ENCODE measurements at regions not wholly inside any gene's neighbourhood (a gene's known extent, or its start where the extent isn't known, plus 50 kb on each side); places are given as distances from the start of the nearest gene placed in this dataset.
"Not testable (repeated sequence)": the region's sequence is repeated elsewhere in the genome, so short reads cannot be mapped to it uniquely, and the experiment has no call there.

DNA sequence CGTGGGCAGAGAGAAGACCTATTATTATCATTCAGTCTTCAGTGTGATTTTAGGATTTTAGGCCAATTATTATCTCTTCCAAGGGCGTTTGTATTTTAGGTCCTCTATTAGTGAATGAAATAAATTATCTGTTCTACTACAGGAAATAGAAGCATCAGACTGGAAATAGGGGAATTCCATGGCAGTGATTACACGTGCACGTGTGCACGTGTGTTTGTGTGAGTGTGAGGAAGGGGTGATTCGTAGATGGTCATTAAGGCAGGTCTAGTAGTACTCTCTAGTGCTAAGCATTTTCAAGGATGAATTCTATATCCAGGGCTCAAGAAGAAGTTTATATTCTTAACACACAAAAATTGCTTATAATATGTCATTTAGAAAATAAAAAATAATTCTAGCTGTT is 623.2 kb downstream of the GATA3 start:
- no peak for DNase-seq
- TF ChIP-seq, protein P1, sequence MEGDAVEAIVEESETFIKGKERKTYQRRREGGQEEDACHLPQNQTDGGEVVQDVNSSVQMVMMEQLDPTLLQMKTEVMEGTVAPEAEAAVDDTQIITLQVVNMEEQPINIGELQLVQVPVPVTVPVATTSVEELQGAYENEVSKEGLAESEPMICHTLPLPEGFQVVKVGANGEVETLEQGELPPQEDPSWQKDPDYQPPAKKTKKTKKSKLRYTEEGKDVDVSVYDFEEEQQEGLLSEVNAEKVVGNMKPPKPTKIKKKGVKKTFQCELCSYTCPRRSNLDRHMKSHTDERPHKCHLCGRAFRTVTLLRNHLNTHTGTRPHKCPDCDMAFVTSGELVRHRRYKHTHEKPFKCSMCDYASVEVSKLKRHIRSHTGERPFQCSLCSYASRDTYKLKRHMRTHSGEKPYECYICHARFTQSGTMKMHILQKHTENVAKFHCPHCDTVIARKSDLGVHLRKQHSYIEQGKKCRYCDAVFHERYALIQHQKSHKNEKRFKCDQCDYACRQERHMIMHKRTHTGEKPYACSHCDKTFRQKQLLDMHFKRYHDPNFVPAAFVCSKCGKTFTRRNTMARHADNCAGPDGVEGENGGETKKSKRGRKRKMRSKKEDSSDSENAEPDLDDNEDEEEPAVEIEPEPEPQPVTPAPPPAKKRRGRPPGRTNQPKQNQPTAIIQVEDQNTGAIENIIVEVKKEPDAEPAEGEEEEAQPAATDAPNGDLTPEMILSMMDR (IDR thresholded peaks at IDR 0.05): no peak
- intact Hi-C loops (cut with micrococcal nuclease): no loop called here
- no peak for ATAC-seq
- peaks cover 10% of the 10 kb centered on the region for H3K27me3 Mint-ChIP-seq
- no peak overlapping the region for H3K4me3 Mint-ChIP-seq
- CTCF ChIA-PET: no interaction called here
- no peaks in the 10 kb centered on the region for H3K9me3 Mint-ChIP-seq
- POLR2A ChIA-PET: no interaction called here
- H3K27ac Mint-ChIP-seq: no peak overlapping the region
- no peaks in the 10 kb centered on the region for H3K36me3 Mint-ChIP-seq (ENCODE audit: low read depth)
- no peaks in the 10 kb centered on the region for H3K4me1 Mint-ChIP-seq (ENCODE audit: low read depth)

DNA sequence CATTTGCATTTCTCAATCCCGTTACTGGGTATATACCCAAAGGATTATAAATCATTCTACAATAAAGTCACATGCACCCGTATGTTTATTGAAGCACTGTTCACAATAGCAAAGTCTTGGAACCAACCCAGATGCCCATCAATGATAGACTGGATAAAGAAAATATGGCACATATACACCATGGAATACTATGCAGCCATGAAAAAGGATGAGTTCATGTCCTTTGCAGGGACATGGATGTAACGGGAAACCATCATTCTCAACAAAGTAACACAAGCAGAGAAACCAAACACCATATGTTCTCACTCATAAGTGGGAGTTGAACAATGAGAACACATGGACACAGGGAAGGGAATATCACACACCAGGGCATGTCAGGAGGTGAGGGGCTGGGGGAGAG is 630.4 kb downstream of the GATA3 start:
- intact Hi-C loops (cut with micrococcal nuclease); H3K27ac Mint-ChIP-seq; H3K4me3 Mint-ChIP-seq; CTCF ChIA-PET; DNase-seq; H3K27me3 Mint-ChIP-seq; H3K9me3 Mint-ChIP-seq; POLR2A ChIA-PET; H3K4me1 Mint-ChIP-seq (ENCODE audit: low read depth); H3K36me3 Mint-ChIP-seq (ENCODE audit: low read depth); ATAC-seq: not testable (repeated sequence)

DNA sequence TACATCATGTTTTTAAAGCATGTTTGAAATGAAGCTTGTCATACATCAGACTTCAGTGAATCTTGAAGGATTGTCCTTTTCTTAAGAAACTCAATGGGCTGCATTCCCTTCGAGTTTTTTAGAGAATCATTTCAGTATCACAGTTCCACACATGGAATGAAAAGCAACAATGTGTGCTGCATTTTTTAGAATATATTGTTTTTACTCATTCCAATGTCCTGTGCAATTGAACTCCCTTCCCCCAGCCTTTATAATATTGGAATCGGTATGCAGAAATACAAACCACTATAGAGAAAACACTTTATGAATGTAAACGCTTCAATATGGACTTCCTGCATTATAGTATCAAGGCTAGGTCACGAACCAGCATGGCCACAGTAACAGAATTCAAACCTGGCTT is 634.4 kb downstream of the GATA3 start:
- no peak overlapping the region for H3K4me3 Mint-ChIP-seq
- peaks cover 6% of the 10 kb centered on the region for H3K9me3 Mint-ChIP-seq
- no peak overlapping the region for H3K27ac Mint-ChIP-seq
- POLR2A ChIA-PET: no interaction called here
- intact Hi-C loops (cut with micrococcal nuclease): no loop called here
- ATAC-seq (no peak), DNase-seq (no peak)
- CTCF ChIA-PET: no interaction called here
- H3K4me1 Mint-ChIP-seq (ENCODE audit: low read depth): no peaks in the 10 kb centered on the region
- H3K27me3 Mint-ChIP-seq: no peaks in the 10 kb centered on the region
- no peaks in the 10 kb centered on the region for H3K36me3 Mint-ChIP-seq (ENCODE audit: low read depth)
- TF ChIP-seq, protein P1 (IDR thresholded peaks at IDR 0.05): no peak

DNA sequence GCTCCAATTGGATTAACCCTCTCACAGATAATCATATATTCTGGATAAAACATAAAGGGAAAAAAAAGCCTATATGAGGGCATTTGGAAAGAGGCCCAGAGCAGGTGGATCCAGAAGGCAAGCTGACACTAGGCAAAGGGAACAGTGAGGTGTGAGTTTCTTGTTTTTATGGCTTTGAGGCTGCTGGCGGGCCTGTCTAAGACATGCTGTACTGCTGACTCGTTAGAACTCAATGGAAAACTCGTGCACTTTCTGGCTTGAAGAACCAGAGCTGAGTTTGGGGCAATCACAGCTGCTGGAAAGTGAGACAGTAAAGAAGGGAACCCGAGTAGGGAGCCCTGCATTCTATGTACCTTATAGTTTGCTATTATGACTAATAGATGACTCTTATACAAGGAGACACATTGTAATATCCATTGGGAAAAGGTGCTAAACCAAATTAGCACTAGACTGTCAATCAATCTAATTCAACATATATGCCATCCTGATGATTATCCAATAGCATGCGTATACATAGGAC is 637.1 kb downstream of the GATA3 start:
- TF ChIP-seq, protein P1 (IDR thresholded peaks at IDR 0.05): no peak
- CTCF ChIA-PET: no interaction called here
- Mint-ChIP-seq H3K27ac (no peak overlapping the region), H3K4me3 (no peak overlapping the region), H3K4me1 (ENCODE audit: low read depth) (no peaks in the 10 kb centered on the region), H3K9me3 (peaks cover 5% of the 10 kb centered on the region), H3K27me3 (no peaks in the 10 kb centered on the region), H3K36me3 (ENCODE audit: low read depth) (no peaks in the 10 kb centered on the region)
- POLR2A ChIA-PET: no interaction called here
- ATAC-seq (no peak), DNase-seq (no peak)
- intact Hi-C loops (cut with micrococcal nuclease): no loop called here

DNA sequence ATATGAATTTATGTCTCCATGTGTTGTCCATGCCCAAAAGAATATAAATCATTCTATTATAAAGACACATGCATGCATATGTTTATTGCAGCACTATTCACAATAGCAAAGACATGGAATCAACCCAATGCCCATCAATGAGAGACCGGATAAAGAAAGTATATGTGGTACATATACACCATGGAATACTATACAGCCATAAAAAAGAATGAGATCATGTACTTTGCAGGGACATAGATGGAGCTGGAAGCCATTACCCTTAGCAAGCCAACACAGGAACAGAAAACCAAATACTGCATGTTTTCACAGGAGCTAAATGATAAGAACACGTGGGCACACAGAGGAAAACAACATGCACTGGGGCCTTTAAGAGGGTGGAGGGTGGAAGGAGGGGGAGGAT is 639.1 kb downstream of the GATA3 start:
- H3K27me3 Mint-ChIP-seq; CTCF ChIA-PET; H3K9me3 Mint-ChIP-seq; DNase-seq; POLR2A ChIA-PET; intact Hi-C loops (cut with micrococcal nuclease); H3K4me3 Mint-ChIP-seq; ATAC-seq; H3K4me1 Mint-ChIP-seq (ENCODE audit: low read depth); H3K36me3 Mint-ChIP-seq (ENCODE audit: low read depth); H3K27ac Mint-ChIP-seq: not testable (repeated sequence)

DNA sequence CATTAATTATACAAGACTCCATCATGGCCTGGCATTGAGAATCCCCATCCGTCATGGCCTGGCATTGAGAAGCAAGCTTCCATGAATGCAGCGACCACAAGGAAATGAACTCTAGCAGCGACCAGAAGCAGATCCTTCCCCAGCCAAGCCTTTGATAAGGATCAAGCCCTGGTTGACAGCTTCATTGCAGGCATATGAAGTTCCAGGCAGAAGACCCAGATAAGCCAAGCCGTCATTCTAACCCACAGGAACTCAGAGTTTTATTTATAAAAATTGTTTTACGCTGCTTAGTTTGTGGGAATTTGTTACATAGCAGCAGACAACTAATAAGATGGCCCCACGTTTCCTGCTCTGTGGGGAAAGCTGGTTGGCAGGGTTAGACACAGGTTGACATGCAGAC is 642.3 kb downstream of the GATA3 start:
- TF ChIP-seq, protein P1 (IDR thresholded peaks at IDR 0.05): no peak
- CTCF ChIA-PET: no interaction called here
- Mint-ChIP-seq H3K27me3 (peaks cover 2% of the 10 kb centered on the region), H3K4me1 (ENCODE audit: low read depth) (no peaks in the 10 kb centered on the region), H3K9me3 (peaks cover 5% of the 10 kb centered on the region), H3K4me3 (no peak overlapping the region), H3K36me3 (ENCODE audit: low read depth) (no peaks in the 10 kb centered on the region), H3K27ac (no peak overlapping the region)
- POLR2A ChIA-PET: no interaction called here
- ATAC-seq: no peak
- intact Hi-C loops (cut with micrococcal nuclease): no loop called here
- DNase-seq: no peak

All from activated CD8-positive, alpha-beta T cell treated with anti-CD3 and anti-CD28 coated beads for 36 hours (primary cell).